Nephron progenitor cell (in vitro differentiated cells): ENCODE measurements at regions not wholly inside any gene's neighbourhood (a gene's known extent, or its start where the extent isn't known, plus 50 kb on each side); places are given as distances from the start of the nearest gene placed in this dataset.

Experiments used
- DNase-seq: peaks from one replicate; pipeline ENCODE4 v3.0.0; 2021
- H3K27ac Mint-ChIP-seq: 2 replicates; pipeline ENCODE4 v1.8.0; 2021; ENCODE audit warnings: mild to moderate bottlenecking, moderate library complexity, mixed read lengths
- H3K27me3 Mint-ChIP-seq: 2 replicates; pipeline ENCODE4 v1.8.0; 2021; ENCODE audit warnings: mild to moderate bottlenecking, low read depth, mixed read lengths; ENCODE audit not compliant: poor library complexity
- H3K36me3 Mint-ChIP-seq: 2 replicates; pipeline ENCODE4 v1.8.0; 2021; ENCODE audit warnings: low read depth, mixed read lengths
- H3K4me1 Mint-ChIP-seq: 2 replicates; pipeline ENCODE4 v1.8.0; 2021; ENCODE audit warnings: mixed read lengths
- H3K4me3 Mint-ChIP-seq: 2 replicates; pipeline ENCODE4 v1.8.0; 2021; ENCODE audit warnings: mild to moderate bottlenecking, moderate library complexity, mixed read lengths
- H3K9me3 Mint-ChIP-seq: 2 replicates; pipeline ENCODE4 v1.8.0; 2021; ENCODE audit warnings: mild to moderate bottlenecking, moderate library complexity, mixed read lengths
- CTCF ChIP-seq: fragments of 200-600 bp; sonication (generic); IDR thresholded peaks from 2 replicates; pipeline ENCODE4 v1.5.0; 2021; ENCODE audit warnings: antibody characterized with exemption

DNA sequence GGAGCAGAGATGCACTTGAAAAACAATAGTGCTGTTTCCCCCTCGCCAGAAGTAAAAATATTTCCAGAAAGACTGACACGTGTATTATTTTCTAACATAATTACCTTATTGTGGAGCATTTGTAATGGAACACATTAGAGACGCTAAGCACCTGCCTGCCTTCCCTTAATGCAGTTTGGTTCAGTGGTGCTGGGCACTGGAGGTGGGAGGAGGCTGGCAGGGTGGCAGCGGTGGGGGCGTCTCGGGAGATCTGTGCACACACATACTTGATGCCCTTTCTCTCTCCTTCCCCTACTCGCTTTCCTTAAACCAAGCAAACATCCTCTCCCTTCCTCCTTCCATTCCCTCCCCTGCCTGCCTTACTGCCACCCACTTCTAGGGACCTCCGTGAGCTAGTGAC lies 156.6 kb upstream of the SDK2 start:
- H3K4me1 Mint-ChIP-seq: peaks cover 15% of the 10 kb centered on the region
- DNase-seq: no peak
- H3K36me3 Mint-ChIP-seq: no peaks in the 10 kb centered on the region
- TF ChIP-seq CTCF: no peak
- H3K4me3 Mint-ChIP-seq: no peak overlapping the region
- no peak overlapping the region for H3K27ac Mint-ChIP-seq
- peaks cover 6% of the 10 kb centered on the region for H3K9me3 Mint-ChIP-seq
- peaks cover 42% of the 10 kb centered on the region for H3K27me3 Mint-ChIP-seq

DNA sequence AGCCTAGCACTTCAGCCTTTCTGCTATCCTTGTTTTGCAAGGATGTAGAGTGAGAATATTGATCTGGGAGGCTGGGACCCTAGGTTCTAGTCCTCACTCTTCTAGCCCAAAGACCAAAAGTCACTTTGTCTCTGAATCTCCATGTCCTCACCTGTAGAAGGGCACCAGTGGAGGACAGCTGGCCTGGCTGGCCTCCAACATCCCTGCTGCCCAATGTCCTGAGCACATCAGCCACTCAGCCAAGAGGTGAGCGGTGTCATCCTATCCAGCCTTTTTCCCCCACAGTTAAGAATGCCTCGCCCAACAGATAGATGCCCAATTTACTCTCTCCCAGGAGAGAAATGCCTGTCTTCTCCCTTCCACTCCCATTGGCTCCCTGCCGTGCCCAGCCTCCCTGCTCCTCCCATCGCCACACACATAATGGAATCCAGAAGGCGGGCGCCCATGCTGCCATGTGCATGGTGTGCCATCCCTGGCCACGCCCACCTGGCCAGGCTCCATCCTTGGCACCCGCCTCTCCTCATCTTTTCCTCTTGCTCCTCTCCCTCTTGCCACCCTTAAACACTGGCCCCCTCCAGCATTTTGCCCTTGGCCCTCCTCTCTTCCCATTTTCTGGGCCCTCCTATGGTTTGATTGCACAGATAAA lies 157.3 kb upstream of the SDK2 start:
- peaks cover 42% of the 10 kb centered on the region for H3K27me3 Mint-ChIP-seq
- H3K9me3 Mint-ChIP-seq: peaks cover 13% of the 10 kb centered on the region
- H3K4me3 Mint-ChIP-seq: no peak overlapping the region
- no peak for DNase-seq
- no peak for TF ChIP-seq CTCF
- H3K27ac Mint-ChIP-seq: no peak overlapping the region
- H3K4me1 Mint-ChIP-seq: peaks cover 15% of the 10 kb centered on the region
- no peaks in the 10 kb centered on the region for H3K36me3 Mint-ChIP-seq

GRCh38 chr17:73802314-73802713 lies 158.1 kb upstream of the SDK2 start:
- Mint-ChIP-seq H3K4me3 (no peak overlapping the region), H3K36me3 (no peaks in the 10 kb centered on the region), H3K9me3 (peaks cover 14% of the 10 kb centered on the region), H3K27ac (no peak overlapping the region), H3K4me1 (peaks cover 15% of the 10 kb centered on the region), H3K27me3 (peaks cover 37% of the 10 kb centered on the region)
- DNase-seq: no peak
- TF ChIP-seq CTCF: no peak

GRCh38 chr17:73802871-73803270 lies 158.6 kb upstream of the SDK2 start:
- H3K27me3 Mint-ChIP-seq: peaks cover 39% of the 10 kb centered on the region
- H3K9me3 Mint-ChIP-seq: peaks cover 14% of the 10 kb centered on the region
- H3K36me3 Mint-ChIP-seq: no peaks in the 10 kb centered on the region
- H3K27ac Mint-ChIP-seq: no peak overlapping the region
- peaks cover 15% of the 10 kb centered on the region for H3K4me1 Mint-ChIP-seq
- no peak for DNase-seq
- no peak overlapping the region for H3K4me3 Mint-ChIP-seq
- no peak for TF ChIP-seq CTCF

GRCh38 chr17:73803964-73804435 lies 159.8 kb upstream of the SDK2 start:
- Mint-ChIP-seq H3K4me3 (no peak overlapping the region), H3K4me1 (peaks cover 15% of the 10 kb centered on the region), H3K27me3 (peaks cover 36% of the 10 kb centered on the region), H3K27ac (no peak overlapping the region), H3K9me3 (peaks cover 14% of the 10 kb centered on the region), H3K36me3 (no peaks in the 10 kb centered on the region)
- TF ChIP-seq CTCF: no peak
- no peak for DNase-seq

DNA sequence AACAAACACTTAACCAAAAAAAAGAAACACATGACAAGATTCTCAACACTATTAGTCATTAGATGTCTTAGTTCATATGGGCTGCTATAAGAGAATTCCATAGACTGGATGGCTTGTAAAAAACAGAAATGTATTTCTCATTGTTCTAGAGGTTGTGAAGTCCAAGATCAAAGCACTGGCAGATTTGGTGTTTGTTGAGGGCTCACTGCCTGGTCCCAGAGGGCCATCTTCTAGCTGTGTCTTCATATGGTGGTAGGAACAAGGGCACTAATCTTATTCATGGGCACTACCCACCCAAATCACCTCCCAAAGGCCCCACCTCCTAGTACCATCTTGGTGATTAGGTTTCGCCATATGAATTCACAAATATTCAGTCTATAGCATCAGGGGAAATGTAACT lies 162.5 kb upstream of the SDK2 start:
- peaks cover 24% of the 10 kb centered on the region for H3K27me3 Mint-ChIP-seq

More for the DNA sequence above, 162.5 kb upstream of the SDK2 start:
- H3K27ac Mint-ChIP-seq: no peak overlapping the region
- H3K9me3 Mint-ChIP-seq: peaks cover 14% of the 10 kb centered on the region
- no peaks in the 10 kb centered on the region for H3K36me3 Mint-ChIP-seq
- H3K4me3 Mint-ChIP-seq: no peak overlapping the region
- peaks cover 15% of the 10 kb centered on the region for H3K4me1 Mint-ChIP-seq
- DNase-seq: no peak
- no peak for TF ChIP-seq CTCF
